NCI-H2227 treated with DMSO at 0.1 percent for 48 hours (cell line): ENCODE measurements at regions not wholly inside any gene's neighbourhood (a gene's known extent, or its start where the extent isn't known, plus 50 kb on each side); places are given as distances from the start of the nearest gene placed in this dataset.
"Not testable (repeated sequence)": the region's sequence is repeated elsewhere in the genome, so short reads cannot be mapped to it uniquely, and the experiment has no call there.

ENCODE experiments used
- DNase-seq: peaks from one replicate; lab custom pipeline; 2025; lab: John Stamatoyannopoulos, UW

DNA sequence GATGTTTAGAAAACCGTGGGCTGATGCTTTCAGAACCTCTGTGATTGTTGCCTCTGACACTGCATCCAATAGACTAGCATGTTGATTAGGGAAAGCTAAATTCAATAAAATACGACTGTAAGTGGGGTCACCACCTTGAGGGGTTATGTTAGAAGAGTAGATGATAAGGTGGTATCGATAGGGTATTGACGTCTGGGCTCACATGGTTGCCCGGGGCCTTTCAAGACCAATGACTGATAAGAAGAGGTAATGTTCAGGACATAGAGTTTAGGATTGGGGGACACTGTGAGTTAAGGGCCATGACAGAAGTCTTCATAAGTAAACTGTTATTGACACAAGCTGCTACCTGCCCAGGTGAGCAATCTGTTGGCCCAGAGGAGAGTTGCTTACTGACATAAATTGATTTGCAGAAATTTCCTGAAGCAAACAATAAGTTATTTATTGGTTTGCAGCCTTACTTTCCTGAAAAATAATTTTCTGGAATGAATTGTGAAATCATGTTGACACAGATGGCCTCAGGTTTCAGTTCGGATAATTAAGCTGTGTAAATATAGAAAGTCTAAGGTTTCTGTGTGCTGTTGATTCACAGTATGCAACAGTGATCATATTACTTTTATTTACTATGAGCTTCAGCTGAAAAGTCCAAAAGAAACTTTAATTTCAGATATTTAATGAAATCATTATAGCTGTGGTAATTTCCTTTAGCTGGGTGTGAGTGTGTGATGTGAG lies 289.9 kb upstream of the PRSS16 start:
- not testable (repeated sequence) for DNase-seq

DNA sequence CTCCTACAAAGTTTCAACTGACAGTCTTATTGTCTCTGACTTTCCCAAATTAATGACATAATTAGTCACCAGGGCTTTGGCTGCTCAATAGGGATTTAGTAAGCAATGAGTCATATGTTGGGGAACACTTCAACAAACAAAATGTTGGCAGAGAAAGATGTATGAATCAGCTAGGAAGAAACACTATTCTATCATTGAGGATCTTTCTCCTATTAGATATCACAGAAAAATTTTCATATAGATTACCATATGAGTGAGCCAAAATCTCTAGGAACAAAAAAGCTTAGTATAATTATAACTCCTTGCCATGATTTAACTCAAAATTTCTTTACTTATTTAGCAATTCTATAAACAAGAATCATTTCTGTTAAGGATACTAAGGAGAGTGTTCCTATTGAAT lies 286.3 kb upstream of the PRSS16 start:
- DNase-seq, result not testable (repeated sequence)

DNA sequence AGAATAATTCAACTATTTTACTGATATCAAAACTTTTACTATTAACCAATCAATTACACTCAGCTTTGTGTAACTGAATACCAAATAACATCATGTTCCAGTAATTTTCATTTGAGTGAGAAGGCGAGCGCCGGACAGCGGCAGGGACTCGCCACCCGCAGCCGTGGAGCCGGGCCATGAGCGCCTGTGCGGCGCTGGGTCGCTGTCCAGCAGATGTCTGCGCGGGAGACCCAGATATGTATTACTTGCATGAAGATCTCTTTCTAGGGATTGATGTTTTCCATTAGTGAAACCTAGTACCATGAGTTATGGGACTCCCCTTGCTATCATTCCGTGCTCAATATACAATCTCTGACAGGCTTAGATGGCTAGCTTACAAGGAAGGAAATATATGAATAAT lies 245.1 kb upstream of the PRSS16 start:
- DNase-seq, result no peak

DNA sequence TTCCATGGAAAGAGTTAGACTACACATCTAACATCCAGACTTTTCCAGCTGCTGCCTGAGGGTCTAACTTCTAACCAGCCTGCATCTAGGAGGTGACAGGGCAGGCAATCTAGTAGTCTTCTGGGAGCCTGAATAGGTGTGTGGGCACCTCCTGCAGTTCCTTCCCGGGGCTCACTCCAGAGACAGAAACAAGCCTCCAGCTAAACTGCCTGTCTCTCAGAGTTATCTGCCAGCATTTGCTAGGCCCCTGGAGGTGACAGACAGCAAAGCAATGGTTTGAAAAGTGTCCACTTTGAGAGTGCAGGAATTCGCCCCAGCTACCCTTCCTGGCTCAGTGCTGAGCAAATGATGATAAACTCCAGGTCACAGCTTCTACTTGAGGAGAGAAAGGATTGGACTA lies 240.5 kb upstream of the PRSS16 start:
- DNase-seq, result no peak

DNA sequence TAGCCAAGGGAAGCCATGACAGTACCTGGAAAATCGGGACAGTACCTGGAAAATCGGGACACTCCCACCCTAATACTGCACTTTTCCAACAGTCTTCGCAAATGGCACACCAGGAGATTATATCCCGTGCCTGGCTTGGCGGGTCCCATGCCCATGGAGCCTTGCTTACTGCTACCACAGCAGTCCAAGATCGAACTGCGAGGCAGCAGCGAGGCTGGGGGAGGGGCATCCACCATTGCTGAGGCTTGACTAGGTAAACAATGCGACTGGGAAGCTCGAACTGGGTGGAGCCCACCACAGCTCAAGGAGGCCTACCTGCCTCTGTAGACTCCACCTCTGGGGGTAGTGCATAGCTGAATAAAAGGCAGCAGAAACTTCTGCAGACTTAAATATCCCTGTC lies 238.9 kb upstream of the PRSS16 start:
- not testable (repeated sequence) for DNase-seq

DNA sequence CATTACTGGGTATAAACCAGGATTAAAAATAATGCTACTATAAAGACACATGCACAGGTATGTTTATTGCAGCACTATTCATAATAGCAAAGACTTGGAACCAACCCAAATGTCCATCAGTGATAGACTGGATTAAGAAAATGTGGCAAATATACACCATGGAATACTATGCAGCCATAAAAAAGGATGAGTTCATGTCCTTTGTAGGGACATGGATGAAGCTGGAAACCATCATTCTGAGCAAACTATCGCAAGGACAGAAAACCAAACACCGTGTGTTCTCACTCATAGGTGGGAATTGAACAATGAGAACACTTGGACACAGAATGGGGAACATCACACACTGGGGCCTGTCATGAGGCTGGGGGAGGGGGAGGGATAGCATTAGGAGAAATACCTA lies 233.4 kb upstream of the PRSS16 start:
- not testable (repeated sequence) for DNase-seq

DNA sequence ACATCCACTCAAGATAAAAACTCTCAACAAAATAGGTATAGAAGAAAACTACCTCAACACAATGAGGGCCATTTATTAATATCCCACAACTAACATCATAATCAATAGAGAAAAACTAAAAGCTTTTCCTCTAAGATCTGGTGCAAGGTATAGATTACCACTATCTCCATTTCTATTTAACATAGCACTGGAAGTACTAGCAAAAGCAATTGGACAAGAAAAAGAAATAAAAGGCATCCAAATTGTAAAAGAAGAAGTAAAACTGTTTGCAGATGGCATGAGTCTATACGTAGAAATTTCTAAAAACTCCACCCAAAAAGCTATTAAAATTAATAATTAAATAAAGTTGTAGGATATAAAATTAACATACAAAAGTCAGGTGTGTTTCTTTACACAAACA lies 230.8 kb upstream of the PRSS16 start:
- DNase-seq, result no peak

DNA sequence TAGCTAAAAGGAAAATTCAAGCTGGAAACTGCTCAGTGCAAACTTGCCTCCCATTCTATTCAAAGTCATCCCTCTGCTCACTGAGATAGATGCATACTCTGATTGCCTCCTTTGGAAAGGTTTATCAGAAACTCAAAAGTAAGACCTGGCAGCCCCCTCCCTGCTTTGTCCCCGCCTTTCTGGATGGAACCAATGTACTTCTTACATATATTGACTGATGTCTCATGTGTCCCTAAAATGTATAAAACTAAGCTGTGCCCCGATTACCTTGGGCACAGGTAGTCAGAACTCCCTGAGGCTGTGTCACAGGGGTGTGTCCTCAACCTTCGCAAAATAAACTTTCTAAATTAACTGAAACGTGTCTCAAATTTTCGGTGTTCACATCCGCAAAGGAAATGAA lies 229.1 kb upstream of the PRSS16 start:
- not testable (repeated sequence) for DNase-seq

DNA sequence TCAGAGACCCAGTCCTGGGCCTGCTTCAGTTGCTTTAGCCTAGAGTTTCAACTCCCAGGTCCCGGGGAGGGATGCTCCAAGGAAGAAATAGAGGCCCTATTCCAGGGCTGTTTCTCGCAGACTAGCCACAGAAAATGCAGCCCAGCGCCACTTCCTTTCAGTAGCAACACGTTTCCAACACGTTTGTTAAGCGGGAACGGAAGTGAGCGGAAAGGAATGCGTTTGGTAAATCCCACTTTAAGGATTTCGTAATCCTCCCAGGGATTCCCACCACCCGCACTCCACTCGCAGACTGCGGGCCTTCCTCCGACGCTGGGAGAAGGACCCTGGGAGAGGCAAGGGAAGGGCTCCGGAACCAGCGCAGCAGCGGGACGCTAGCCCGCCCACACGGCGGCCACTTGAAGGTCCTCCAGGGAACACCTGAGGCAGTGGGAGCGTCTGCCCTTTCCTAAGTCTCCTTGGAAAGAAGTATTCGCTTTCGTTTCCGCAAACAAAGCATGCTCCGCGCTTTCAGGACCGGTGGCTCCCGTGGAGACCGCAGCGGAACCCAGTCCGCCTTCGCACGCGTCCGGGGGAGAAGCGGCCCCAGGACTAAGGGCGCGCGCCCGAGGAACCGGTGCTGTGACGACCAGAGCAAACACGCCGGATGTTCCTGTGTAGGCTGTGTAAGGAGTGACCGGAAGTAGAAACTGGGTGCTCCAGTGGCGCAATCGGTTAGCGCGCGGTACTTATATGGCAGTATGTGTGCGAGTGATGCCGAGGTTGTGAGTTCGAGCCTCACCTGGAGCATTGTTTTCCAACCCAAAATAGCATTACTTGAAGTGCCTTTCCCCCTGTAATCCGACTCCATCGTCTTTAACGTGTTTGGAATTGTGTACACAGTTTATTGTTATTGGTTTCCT lies 227.6 kb upstream of the PRSS16 start:
- peak; percentile 96 for DNase-seq

DNA sequence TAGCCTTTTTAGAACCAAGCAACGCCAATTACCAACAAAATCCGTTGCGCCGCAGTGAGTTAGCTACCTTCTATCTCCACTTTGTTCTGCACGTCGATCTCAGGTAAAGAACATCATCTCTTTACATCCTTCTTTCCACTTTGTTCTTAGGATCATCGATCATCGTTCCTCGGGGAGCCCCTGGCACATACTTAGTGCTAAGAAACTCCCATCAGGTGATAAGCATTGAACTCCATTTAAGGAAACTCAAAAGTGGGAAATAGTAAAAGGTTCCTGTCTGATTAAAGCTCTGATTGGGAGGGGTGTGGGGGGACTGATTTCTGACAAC lies 227.0 kb upstream of the PRSS16 start:
- no peak for DNase-seq

DNA sequence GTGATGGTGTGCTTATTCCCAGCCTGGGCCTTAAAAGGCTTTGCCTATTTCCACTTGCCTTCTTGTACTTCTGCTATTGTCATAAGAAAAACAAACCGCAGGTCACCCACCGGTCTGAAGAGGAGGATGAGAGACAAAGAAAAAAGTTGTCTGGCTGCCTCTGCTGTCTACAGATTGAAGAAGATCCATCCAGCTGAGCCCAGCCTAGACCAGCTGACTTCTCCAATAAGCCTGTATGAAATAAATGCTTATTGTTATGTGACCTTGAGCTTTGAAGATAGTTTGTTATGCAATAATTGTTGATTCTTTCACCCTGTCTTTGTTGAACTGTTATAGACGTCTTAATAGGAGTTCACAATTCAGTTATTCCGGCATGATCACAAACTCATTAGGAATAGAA lies 223.8 kb upstream of the PRSS16 start:
- no peak for DNase-seq

DNA sequence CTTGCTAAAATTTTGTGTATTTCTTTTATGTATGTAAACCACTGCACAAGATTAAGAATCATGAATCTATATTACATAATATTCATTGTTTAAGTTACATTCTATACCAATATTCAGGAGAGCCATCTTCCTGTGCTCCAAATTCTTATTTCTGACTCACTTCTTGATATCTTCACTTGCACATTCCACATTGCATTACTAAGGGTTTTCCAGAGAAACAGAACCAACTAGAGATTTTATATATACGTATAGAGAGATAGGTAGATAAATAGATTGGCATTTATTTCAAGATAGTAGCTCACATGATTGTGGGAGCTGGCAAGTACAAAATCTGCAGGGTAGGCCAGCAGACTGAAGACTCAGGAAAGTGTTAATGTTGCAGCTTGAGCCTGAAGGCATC lies 222.2 kb upstream of the PRSS16 start:
- DNase-seq, result no peak

DNA sequence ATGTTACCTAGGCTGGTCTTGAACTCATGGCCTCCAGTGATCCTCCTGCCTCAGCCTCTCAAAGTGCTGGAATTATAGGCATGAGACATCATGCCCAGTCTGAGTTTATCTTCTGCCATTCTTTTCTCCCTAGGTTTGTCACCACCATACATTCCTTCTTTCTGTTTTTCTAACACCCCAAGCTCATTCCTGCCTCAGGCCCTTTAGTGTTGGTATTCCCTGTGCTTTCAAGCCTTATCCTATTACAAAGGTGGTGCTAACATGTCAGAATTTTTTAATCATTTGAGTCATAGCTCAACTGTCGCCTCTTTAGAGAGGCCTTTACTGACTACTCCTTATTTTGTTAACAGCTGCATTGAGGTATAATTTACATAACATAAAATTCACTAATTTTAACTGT lies 221.1 kb upstream of the PRSS16 start:
- DNase-seq, result no peak

DNA sequence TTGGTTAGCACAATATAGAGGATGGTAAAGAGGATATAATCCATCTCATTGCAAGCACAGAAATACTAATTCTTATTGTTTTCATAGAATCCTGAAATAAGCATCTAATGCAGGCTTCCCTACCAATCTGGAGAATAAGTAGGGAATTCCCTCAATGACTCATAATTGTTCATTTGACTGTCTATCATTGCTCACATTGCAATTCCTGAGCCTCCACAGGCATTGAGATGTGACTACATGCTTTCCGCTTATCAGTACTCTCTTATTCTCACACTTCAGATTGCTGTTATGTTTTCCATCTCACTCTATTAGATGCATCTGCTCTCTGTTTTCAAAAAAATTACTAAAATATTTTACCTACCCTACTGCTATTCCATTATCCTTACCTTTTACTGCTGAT lies 216.2 kb upstream of the PRSS16 start:
- DNase-seq, result no peak

DNA sequence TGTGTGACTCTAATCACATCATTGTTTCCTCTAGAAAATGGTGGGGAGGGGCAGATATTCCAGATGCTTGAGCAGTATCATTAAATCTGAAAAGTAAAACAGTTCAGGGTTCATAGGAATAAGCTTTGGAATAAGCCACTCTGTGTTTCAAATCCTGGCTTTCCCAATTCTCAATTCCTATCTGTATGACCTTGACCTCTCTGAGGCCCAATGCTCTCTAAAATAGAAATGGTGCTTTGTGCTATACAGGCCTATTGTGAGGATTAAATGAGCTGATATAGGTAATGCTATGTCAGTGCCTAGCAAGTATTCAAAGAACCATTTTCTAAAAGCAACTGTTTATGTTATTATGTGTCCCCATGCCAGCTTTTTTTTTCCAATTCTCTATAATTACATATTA lies 209.0 kb upstream of the PRSS16 start:
- no peak for DNase-seq

DNA sequence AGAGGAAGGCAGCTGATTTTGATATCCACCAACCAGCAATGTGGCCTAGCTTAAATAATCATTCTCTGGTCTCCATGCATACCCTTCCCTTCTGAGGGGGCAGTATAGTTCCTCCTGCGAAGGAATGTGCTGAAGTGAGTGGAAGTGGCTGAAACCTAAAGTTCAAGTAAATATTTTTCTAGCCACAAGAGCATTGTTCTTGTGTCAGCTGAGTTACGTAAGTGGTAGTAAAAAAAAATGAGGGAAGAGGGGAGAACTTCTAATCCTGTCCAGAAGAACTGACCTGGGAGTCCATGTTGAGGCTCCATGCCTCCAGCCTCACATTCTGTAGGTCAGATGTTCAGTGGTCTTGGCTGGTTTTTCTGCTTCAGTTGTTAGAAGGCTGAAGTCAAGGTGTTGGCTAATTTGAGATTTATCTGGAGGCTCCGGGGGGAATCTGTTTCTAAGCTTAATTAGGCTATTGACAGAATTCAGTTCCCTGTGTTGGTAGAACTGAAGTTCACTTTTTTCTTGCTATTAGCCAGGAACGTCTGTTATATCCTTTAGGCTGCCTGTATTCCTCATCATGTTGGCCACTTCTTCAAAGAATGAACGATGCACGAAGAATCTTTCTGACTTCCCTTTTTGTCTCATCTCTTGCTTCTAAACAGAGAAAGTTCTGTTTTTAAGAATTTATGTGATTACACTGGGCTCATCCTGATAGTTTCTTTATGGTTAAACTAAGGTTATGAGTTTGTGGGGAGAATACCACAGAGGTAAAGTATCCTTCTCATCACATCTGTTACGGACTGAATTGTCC lies 207.1 kb upstream of the PRSS16 start:
- DNase-seq, result no peak

DNA sequence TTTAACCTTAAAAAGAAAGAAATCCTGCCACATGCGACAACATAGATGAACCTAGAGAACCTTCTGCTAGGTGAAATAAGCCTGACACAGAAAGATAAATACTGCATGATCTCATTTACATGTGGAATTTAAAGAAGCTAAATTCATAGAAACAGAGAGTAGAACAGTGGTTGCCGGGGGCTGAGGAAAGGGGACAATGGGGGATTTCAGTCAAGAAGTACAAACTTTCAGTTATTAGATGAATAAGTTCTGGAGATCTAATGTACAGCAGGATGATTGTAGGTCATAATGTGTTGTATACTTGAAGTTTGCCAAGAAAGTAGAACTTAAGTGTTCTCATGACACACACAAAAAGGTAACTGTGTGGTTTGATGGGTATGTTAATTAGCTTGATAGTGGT lies 204.3 kb upstream of the PRSS16 start:
- no peak for DNase-seq

DNA sequence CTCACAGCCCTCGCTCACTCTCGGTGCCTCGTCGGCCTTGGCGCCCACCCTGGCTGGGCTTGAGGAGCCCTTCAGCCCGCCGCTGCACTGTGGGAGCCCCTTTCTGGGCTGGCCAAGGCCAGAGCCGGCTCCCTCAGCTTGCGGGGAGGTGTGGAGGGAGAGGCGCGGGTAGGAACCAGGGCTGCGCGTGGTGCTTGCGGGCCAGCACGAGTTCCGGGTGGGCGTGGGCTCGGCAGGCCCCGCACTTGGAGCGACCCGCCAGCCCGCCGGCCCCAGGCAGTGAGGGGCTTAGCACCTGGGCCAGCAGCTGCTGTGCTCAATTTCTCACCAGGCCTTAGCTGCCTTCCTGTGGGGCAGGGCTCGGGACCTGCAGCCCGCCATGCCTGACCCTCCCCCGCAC lies 202.4 kb upstream of the PRSS16 start:
- DNase-seq, result not testable (repeated sequence)

DNA sequence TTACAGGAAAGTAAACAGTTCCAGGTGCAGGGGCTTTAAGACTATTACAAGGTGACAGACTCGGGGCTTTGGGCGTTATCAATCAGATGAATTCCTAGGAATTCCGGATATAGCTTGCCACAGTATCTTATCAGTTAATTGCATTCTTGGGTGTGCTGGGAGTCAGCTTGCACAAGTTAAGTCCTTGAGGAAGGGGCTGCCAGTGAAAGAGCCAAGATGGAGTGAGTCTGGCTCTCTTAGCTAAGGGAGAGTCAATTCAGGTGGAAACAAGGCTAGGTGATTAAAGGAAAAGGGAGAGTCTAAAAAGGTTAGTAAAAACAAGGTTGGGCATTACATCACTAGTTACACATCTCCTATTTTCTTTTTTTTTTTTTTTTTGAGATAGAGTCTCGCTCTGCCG lies 199.8 kb upstream of the PRSS16 start:
- not testable (repeated sequence) for DNase-seq

DNA sequence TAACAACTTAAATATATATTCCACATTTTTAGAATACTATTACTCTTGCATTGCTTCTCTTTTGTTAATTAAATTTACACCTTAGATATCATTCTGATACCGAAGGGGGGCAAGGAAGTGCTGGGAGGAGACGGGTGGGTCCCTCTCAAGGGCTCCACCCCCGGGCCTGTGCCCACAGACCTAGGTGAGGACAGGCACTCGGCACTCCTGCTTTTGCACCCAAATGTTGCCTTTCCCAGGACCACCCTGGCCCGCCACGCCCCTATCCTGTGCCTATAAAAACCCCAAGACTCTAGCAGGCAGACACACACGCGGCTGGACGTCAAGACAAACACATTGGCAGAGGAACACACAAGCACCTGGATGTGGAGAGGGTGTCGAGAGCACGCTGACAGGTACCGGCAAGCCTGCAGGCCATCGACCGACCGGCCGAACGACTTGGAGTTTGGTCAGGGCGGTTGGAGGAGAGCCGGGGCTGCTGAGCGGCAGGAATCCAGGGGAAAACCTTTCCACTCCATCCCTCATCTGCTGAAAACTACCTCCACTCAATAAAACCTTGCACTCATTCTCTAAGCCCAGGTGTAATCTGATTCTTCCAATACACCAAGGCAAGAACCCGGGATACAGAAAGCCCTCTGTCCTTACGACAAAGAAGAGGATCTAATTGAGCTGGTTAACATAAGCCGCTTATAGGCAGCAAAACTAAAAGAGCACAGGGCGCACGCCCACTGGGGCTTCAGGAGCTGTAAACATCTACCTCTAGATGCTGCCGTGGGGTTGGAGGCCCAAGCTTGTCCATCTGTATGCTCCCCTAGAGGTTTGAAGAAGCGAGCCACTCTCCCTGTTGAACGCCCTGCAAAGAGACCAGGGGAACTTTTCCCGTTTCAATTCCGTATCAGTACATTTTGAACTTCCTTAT lies 197.4 kb upstream of the PRSS16 start:
- no peak for DNase-seq

DNA sequence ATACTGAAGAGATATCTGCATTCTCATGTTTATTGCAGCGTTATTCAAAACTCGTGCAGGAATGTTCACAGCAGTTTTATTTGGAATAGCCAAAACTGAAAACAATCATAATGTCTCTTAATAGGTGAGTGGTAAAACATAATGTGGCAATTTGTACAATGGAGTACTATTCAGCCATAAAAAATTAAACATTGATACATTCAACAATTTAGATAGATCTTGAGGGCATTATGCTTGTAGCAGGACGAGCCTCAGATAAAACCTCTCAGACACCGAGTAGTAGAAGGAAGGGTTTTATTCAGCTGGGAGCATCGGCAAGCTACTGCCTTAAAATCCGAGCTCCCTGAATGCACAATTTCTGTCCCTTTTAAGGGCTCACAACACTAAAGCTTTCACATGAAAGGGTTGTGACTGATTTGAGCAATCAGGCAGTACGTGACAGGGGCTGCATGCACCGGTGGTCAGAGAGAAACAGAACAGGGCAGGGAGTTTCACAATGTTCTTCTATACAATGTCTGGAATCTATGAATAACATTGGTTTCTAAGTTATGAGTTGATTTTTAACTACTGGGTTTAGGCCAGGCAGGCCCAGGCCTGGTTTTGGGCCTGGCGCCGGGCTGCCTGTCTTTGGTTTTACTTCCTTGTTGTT lies 195.3 kb upstream of the PRSS16 start:
- DNase-seq, result not testable (repeated sequence)
